ENCODE measurements at regions not wholly inside any gene's neighbourhood (a gene's known extent, or its start where the extent isn't known, plus 50 kb on each side); places are given as distances from the start of the nearest gene placed in this dataset.

GRCh38 chr2:235366807-235367206 lies 127.0 kb upstream of the AGAP1 start:
- ATAC-seq: peak; percentile 76

GRCh38 chr2:235371018-235371417 lies 122.8 kb upstream of the AGAP1 start:
- ATAC-seq: no peak

- no peak for ATAC-seq
These were observed 120.7 kb upstream of the AGAP1 start for GRCh38 chr2:235373171-235373570.

GRCh38 chr2:235377176-235377575 lies 116.7 kb upstream of the AGAP1 start:
- no peak for ATAC-seq

GRCh38 chr2:235378246-235378645 lies 115.6 kb upstream of the AGAP1 start:
- ATAC-seq: peak; percentile 83

- no peak for ATAC-seq
These were observed 114.9 kb upstream of the AGAP1 start for GRCh38 chr2:235378944-235379343.

GRCh38 chr2:235381261-235381912 lies 112.5 kb upstream of the AGAP1 start:
- ATAC-seq: no peak

- no peak for ATAC-seq
These were observed 111.7 kb upstream of the AGAP1 start for GRCh38 chr2:235382179-235382578.

- no peak for ATAC-seq
These were observed 111.2 kb upstream of the AGAP1 start for GRCh38 chr2:235382601-235383000.

- ATAC-seq: no peak
These were observed 110.5 kb upstream of the AGAP1 start for GRCh38 chr2:235383272-235383843.

GRCh38 chr2:235384624-235385023 lies 109.2 kb upstream of the AGAP1 start:
- no peak for ATAC-seq

- no peak for ATAC-seq
These were observed 104.2 kb upstream of the AGAP1 start for GRCh38 chr2:235389626-235390025.

- peak; percentile 84 for ATAC-seq
These were observed 103.6 kb upstream of the AGAP1 start for GRCh38 chr2:235390108-235390815.

GRCh38 chr2:235390816-235391194 lies 103.0 kb upstream of the AGAP1 start:
- no peak for ATAC-seq

- ATAC-seq: no peak
These were observed 101.8 kb upstream of the AGAP1 start for GRCh38 chr2:235391921-235392615.

GRCh38 chr2:235394278-235394828 lies 99.5 kb upstream of the AGAP1 start:
- peak; percentile 89 for ATAC-seq

- no peak for ATAC-seq
These were observed 97.6 kb upstream of the AGAP1 start for GRCh38 chr2:235396071-235396846.

- peak; percentile 11 for ATAC-seq
These were observed 95.5 kb upstream of the AGAP1 start for GRCh38 chr2:235398321-235398720.

GRCh38 chr2:235399895-235400294 lies 93.9 kb upstream of the AGAP1 start:
- ATAC-seq: no peak

- ATAC-seq: no peak
These were observed 91.4 kb upstream of the AGAP1 start for GRCh38 chr2:235402422-235402821.

- ATAC-seq: no peak
These were observed 88.1 kb upstream of the AGAP1 start for GRCh38 chr2:235405612-235406361.

GRCh38 chr2:235406430-235406829 lies 87.4 kb upstream of the AGAP1 start:
- no peak for ATAC-seq

All from esophagus mucosa (tissue), 1 donor.